ENCODE measurements at regions not wholly inside any gene's neighbourhood (a gene's known extent, or its start where the extent isn't known, plus 50 kb on each side); places are given as distances from the start of the nearest gene placed in this dataset.
A peak's percentile ranks its signal among the peaks of the same experiment; 100 is the strongest.
"Not testable (repeated sequence)": the region's sequence is repeated elsewhere in the genome, so short reads cannot be mapped to it uniquely, and the experiment has no call there.

GRCh38 chr11:93065074-93065674 lies 95.7 kb downstream of the MTNR1B start:
- H3K27ac ChIP-seq = not testable (repeated sequence)
- TF ChIP-seq CTCF (IDR thresholded peaks at IDR 0.05) = peak; percentile 45

GRCh38 chr11:93067881-93068390 lies 98.5 kb downstream of the MTNR1B start:
- TF ChIP-seq ZFX (IDR thresholded peaks at IDR 0.05; ENCODE audit: borderline replicate concordance) (no peak), CTCF (IDR thresholded peaks at IDR 0.05) (no peak)
- H3K27ac ChIP-seq = no peak overlapping the region

GRCh38 chr11:93072229-93072914 lies 102.9 kb downstream of the MTNR1B start:
- no peak for TF ChIP-seq CTCF (IDR thresholded peaks at IDR 0.05)
- no peak for TF ChIP-seq ZFX (IDR thresholded peaks at IDR 0.05; ENCODE audit: borderline replicate concordance)

GRCh38 chr11:93073026-93073425 lies 103.6 kb downstream of the MTNR1B start:
- no peak overlapping the region for H3K27ac ChIP-seq
- no peak for TF ChIP-seq CTCF (IDR thresholded peaks at IDR 0.05)

More at GRCh38 chr11:93072229-93072914, 102.9 kb downstream of the MTNR1B start:
- H3K27ac ChIP-seq = no peak overlapping the region

- H3K27ac ChIP-seq = no peak overlapping the region
- TF ChIP-seq ZFX (IDR thresholded peaks at IDR 0.05; ENCODE audit: borderline replicate concordance) = no peak
- no peak for TF ChIP-seq CTCF (IDR thresholded peaks at IDR 0.05)
These were observed 104.2 kb downstream of the MTNR1B start for GRCh38 chr11:93073508-93074280.

GRCh38 chr11:93074352-93074751 lies 104.9 kb downstream of the MTNR1B start:
- TF ChIP-seq CTCF (IDR thresholded peaks at IDR 0.05) = no peak
- TF ChIP-seq ZFX (IDR thresholded peaks at IDR 0.05; ENCODE audit: borderline replicate concordance) = no peak
- no peak overlapping the region for H3K27ac ChIP-seq

GRCh38 chr11:93075782-93076181 lies 106.3 kb downstream of the MTNR1B start:
- TF ChIP-seq CTCF (IDR thresholded peaks at IDR 0.05) (no peak), ZFX (IDR thresholded peaks at IDR 0.05; ENCODE audit: borderline replicate concordance) (no peak)

More at GRCh38 chr11:93075782-93076181, 106.3 kb downstream of the MTNR1B start:
- H3K27ac ChIP-seq = no peak overlapping the region
